OCI-LY7 (cell line): ENCODE measurements at regions not wholly inside any gene's neighbourhood (a gene's known extent, or its start where the extent isn't known, plus 50 kb on each side); places are given as distances from the start of the nearest gene placed in this dataset.

Experiments used
- BruUV-seq: library from RNA; stranded (reverse); fragments of 400-500 nt; replicated peaks from 2 replicates; lab custom pipeline; 2021; lab: Mats Ljungman, UMichigan
- CTCF ChIA-PET: fragments of 300-600 bp; sonication (Branson Sonifier 250); formaldehyde crosslinking; loops from one replicate; lab custom pipeline; 2022; ENCODE audit warnings: antibody characterized with exemption; ENCODE audit not compliant: unreplicated experiment; lab: Charles Lee
- POLR2A ChIA-PET: fragments of 300-600 bp; sonication (Branson Sonifier 250); formaldehyde crosslinking; loops from one replicate; lab custom pipeline; 2022; ENCODE audit warnings: antibody characterized with exemption; lab: Charles Lee
- DNase-seq: peaks from one replicate; pipeline ENCODE4 v3.0.0-alpha.2; 2015; ENCODE audit warnings: low spot score
- H2AFZ ChIP-seq: fragments of 200-600 bp; sonication (generic), shearing (Covaris generic); 2 replicates; pipeline ENCODE4 v1.6.1; 2014; ENCODE audit warnings: mild to moderate bottlenecking, antibody characterized with exemption, low read length, moderate library complexity
- H3K27ac ChIP-seq: fragments of 200-600 bp; sonication (generic); 2 replicates; pipeline ENCODE4 v1.5.1; 2014; ENCODE audit warnings: mixed run types, low read depth, mild to moderate bottlenecking, moderate library complexity, low read length, inconsistent platforms; ENCODE audit not compliant: poor library complexity, severe bottlenecking
- H3K36me3 ChIP-seq: fragments of 200-600 bp; sonication (generic); 2 replicates; pipeline ENCODE4 v1.6.1; 2014; ENCODE audit warnings: mild to moderate bottlenecking, antibody characterized with exemption, low read length, moderate library complexity, mixed read lengths; ENCODE audit not compliant: insufficient read depth
- H3K4me1 ChIP-seq: fragments of 200-600 bp; sonication (generic); 2 replicates; pipeline ENCODE4 v1.5.1; 2014; ENCODE audit warnings: mild to moderate bottlenecking, low read length; ENCODE audit not compliant: insufficient read depth, poor library complexity, severe bottlenecking
- H3K4me2 ChIP-seq: fragments of 200-600 bp; sonication (generic); 2 replicates; pipeline ENCODE4 v1.6.1; 2014; ENCODE audit warnings: mild to moderate bottlenecking, low read length
- H3K4me3 ChIP-seq: fragments of 200-600 bp; sonication (generic); 2 replicates; pipeline ENCODE4 v1.5.1; 2014; ENCODE audit warnings: mild to moderate bottlenecking, low read depth, low read length; ENCODE audit not compliant: poor library complexity, severe bottlenecking
- H3K79me2 ChIP-seq: fragments of 200-600 bp; sonication (generic); 2 replicates; pipeline ENCODE4 v1.6.1; 2016; ENCODE audit warnings: low read depth, mild to moderate bottlenecking, low read length, moderate library complexity, mixed read lengths; ENCODE audit not compliant: insufficient read depth
- H3K9me2 ChIP-seq: fragments of 200-600 bp; sonication (generic); 2 replicates; pipeline ENCODE4 v1.6.1; 2016; ENCODE audit warnings: mild to moderate bottlenecking, low read length, mixed read lengths; ENCODE audit not compliant: insufficient read depth
- H3K9me3 ChIP-seq: fragments of 200-600 bp; sonication (generic); 2 replicates; pipeline ENCODE4 v1.6.1; 2014; ENCODE audit warnings: mild to moderate bottlenecking, mixed run types, low read length, mixed read lengths
- H4K20me1 ChIP-seq: fragments of 200-600 bp; sonication (generic); 2 replicates; pipeline ENCODE4 v1.6.1; 2014; ENCODE audit warnings: mild to moderate bottlenecking, antibody characterized with exemption, low read length, moderate library complexity, mixed read lengths; ENCODE audit not compliant: insufficient read depth
- CTCF ChIP-seq: fragments of 200-600 bp; sonication (generic); conservative IDR thresholded peaks from 2 replicates; pipeline ENCODE4 v1.5.1; 2014; ENCODE audit warnings: mild to moderate bottlenecking, antibody characterized with exemption, low read length, moderate library complexity, mixed read lengths
- EZH2phosphoT487 ChIP-seq: fragments of 200-600 bp; sonication (generic); IDR thresholded peaks from 2 replicates; pipeline ENCODE4 v1.6.1; 2018; ENCODE audit warnings: low read depth, borderline replicate concordance, mild to moderate bottlenecking, mixed run types, antibody characterized with exemption, low read length, moderate library complexity, mixed read lengths
- intact Hi-C: fragments of 100-400 bp; cut with micrococcal nuclease; formaldehyde crosslinking; loops from one replicate; pipeline ENCODE4 v1.10.0; 2022; ENCODE audit not compliant: unreplicated experiment

GRCh38 chr2:15041429-15041837 lies 408.9 kb downstream of the LRATD1 start:
- no peak overlapping the region for H3K4me2 ChIP-seq
- no TSS peak for BruUV-seq
- CTCF ChIA-PET: no interaction called here

GRCh38 chr2:15042801-15043217 lies 410.3 kb downstream of the LRATD1 start:
- intact Hi-C loops: no loop called here
- ChIA-PET CTCF (no interaction called here), POLR2A (no interaction called here)
- Histone ChIP-seq H3K4me3 (no peak overlapping the region), H3K79me2 (no peaks in the 10 kb centered on the region), H3K9me3 (no peaks in the 10 kb centered on the region), H3K27ac (no peak overlapping the region), H2AFZ (no peak overlapping the region), H4K20me1 (no peaks in the 10 kb centered on the region), H3K4me1 (no peaks in the 10 kb centered on the region), H3K36me3 (no peaks in the 10 kb centered on the region), H3K9me2 (no peaks in the 10 kb centered on the region), H3K4me2 (no peak overlapping the region)
- no peak for DNase-seq
- BruUV-seq: no TSS peak
- TF ChIP-seq EZH2phosphoT487 (no peak), CTCF (no peak)

More at GRCh38 chr2:15041429-15041837, 408.9 kb downstream of the LRATD1 start:
- no peak for DNase-seq
- no peak overlapping the region for H2AFZ ChIP-seq
- intact Hi-C loops: no loop called here
- H3K9me2 ChIP-seq: no peaks in the 10 kb centered on the region
- H3K79me2 ChIP-seq: no peaks in the 10 kb centered on the region
- no peaks in the 10 kb centered on the region for H4K20me1 ChIP-seq
- POLR2A ChIA-PET: interaction anchor here (1.0 kb wide), 1 partner anchor 10 kb away, joined by 3 read pairs; no protein-coding TSS in a partner anchor
- TF ChIP-seq EZH2phosphoT487 (no peak), CTCF (no peak)
- no peak overlapping the region for H3K4me3 ChIP-seq
- no peaks in the 10 kb centered on the region for H3K9me3 ChIP-seq
- H3K27ac ChIP-seq: no peak overlapping the region
- no peaks in the 10 kb centered on the region for H3K4me1 ChIP-seq
- no peaks in the 10 kb centered on the region for H3K36me3 ChIP-seq

GRCh38 chr2:15043336-15044058 lies 411.0 kb downstream of the LRATD1 start:
- no peak for TF ChIP-seq EZH2phosphoT487
- no peak for TF ChIP-seq CTCF
- CTCF ChIA-PET: no interaction called here
- Histone ChIP-seq H2AFZ (no peak overlapping the region), H3K27ac (no peak overlapping the region), H3K4me1 (no peaks in the 10 kb centered on the region), H4K20me1 (no peaks in the 10 kb centered on the region), H3K4me2 (no peak overlapping the region), H3K9me2 (no peaks in the 10 kb centered on the region), H3K9me3 (no peaks in the 10 kb centered on the region), H3K4me3 (no peak overlapping the region), H3K36me3 (no peaks in the 10 kb centered on the region), H3K79me2 (no peaks in the 10 kb centered on the region)
- DNase-seq: no peak
- BruUV-seq: no TSS peak
- POLR2A ChIA-PET: no interaction called here
- intact Hi-C loops: no loop called here
